Osteocyte (in vitro differentiated cells): ENCODE measurements at regions not wholly inside any gene's neighbourhood (a gene's known extent, or its start where the extent isn't known, plus 50 kb on each side); places are given as distances from the start of the nearest gene placed in this dataset.

Experiments used
- DNase-seq: peaks from one replicate; pipeline ENCODE4 v3.0.0; 2021; ENCODE audit warnings: mixed read lengths; ENCODE audit not compliant: unreplicated experiment; ENCODE audit errors: extremely low spot score
- H3K27ac Mint-ChIP-seq: one replicate; pipeline ENCODE4 v1.8.0; 2021; ENCODE audit warnings: mild to moderate bottlenecking, mixed read lengths; ENCODE audit not compliant: unreplicated experiment
- H3K27me3 Mint-ChIP-seq: one replicate; pipeline ENCODE4 v1.8.0; 2021; ENCODE audit warnings: mixed read lengths; ENCODE audit not compliant: unreplicated experiment
- H3K36me3 Mint-ChIP-seq: one replicate; pipeline ENCODE4 v1.8.0; 2021; ENCODE audit warnings: mixed read lengths; ENCODE audit not compliant: unreplicated experiment
- H3K4me1 Mint-ChIP-seq: one replicate; pipeline ENCODE4 v1.8.0; 2021; ENCODE audit warnings: mixed read lengths; ENCODE audit not compliant: unreplicated experiment
- H3K4me3 Mint-ChIP-seq: one replicate; pipeline ENCODE4 v1.8.0; 2021; ENCODE audit warnings: mild to moderate bottlenecking, moderate library complexity, mixed read lengths; ENCODE audit not compliant: unreplicated experiment
- H3K9me3 Mint-ChIP-seq: one replicate; pipeline ENCODE4 v1.8.0; 2021; ENCODE audit warnings: mixed read lengths; ENCODE audit not compliant: unreplicated experiment
- TF ChIP-seq, protein P1 (sequence below): fragments of 200-600 bp; sonication (generic); IDR thresholded peaks from 2 replicates; pipeline ENCODE4 v1.5.0; 2021; ENCODE audit warnings: antibody characterized with exemption, mild to moderate bottlenecking, moderate library complexity

DNA sequence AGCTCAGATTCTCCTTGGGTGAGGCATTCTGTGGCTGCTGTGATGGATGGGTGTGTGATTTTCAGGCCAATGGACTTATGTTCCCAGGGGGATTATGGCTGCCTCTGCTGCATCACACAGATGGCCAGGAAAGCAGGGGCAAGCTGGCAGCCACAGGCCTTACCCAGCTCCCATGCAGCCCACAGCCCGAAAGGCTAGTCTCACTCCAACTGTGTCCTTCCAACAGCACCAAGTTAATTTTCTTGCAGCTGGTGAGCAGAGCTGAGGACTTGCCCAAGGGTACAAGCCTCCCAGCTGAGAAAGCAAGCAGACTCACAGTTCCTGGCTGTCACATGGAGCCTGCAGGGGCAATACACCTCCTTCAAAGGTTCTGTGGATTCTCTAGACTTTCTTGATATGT, 155.2 kb upstream of the KHDRBS2 start:
- Mint-ChIP-seq H3K9me3 (peaks cover 33% of the 10 kb centered on the region), H3K36me3 (no peaks in the 10 kb centered on the region), H3K4me1 (no peaks in the 10 kb centered on the region), H3K27ac (no peak overlapping the region), H3K4me3 (no peak overlapping the region), H3K27me3 (no peaks in the 10 kb centered on the region)
- DNase-seq: no peak
- TF ChIP-seq, protein P1, sequence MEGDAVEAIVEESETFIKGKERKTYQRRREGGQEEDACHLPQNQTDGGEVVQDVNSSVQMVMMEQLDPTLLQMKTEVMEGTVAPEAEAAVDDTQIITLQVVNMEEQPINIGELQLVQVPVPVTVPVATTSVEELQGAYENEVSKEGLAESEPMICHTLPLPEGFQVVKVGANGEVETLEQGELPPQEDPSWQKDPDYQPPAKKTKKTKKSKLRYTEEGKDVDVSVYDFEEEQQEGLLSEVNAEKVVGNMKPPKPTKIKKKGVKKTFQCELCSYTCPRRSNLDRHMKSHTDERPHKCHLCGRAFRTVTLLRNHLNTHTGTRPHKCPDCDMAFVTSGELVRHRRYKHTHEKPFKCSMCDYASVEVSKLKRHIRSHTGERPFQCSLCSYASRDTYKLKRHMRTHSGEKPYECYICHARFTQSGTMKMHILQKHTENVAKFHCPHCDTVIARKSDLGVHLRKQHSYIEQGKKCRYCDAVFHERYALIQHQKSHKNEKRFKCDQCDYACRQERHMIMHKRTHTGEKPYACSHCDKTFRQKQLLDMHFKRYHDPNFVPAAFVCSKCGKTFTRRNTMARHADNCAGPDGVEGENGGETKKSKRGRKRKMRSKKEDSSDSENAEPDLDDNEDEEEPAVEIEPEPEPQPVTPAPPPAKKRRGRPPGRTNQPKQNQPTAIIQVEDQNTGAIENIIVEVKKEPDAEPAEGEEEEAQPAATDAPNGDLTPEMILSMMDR: no peak

- DNase-seq: no peak
- H3K4me1 Mint-ChIP-seq: no peaks in the 10 kb centered on the region
- TF ChIP-seq, protein P1: no peak
- H3K36me3 Mint-ChIP-seq: no peaks in the 10 kb centered on the region
- no peaks in the 10 kb centered on the region for H3K27me3 Mint-ChIP-seq
- no peak overlapping the region for H3K27ac Mint-ChIP-seq
- H3K9me3 Mint-ChIP-seq: peaks cover 27% of the 10 kb centered on the region
- H3K4me3 Mint-ChIP-seq: no peak overlapping the region
These were observed 143.8 kb upstream of the KHDRBS2 start for GRCh38 chr6:62429781-62430180.

GRCh38 chr6:62400521-62401259, 114.7 kb upstream of the KHDRBS2 start:
- H3K9me3 Mint-ChIP-seq: peaks cover 26% of the 10 kb centered on the region
- DNase-seq: no peak
- no peaks in the 10 kb centered on the region for H3K27me3 Mint-ChIP-seq
- no peaks in the 10 kb centered on the region for H3K36me3 Mint-ChIP-seq
- H3K4me1 Mint-ChIP-seq: no peaks in the 10 kb centered on the region
- TF ChIP-seq, protein P1: no peak
- H3K27ac Mint-ChIP-seq: no peak overlapping the region
- H3K4me3 Mint-ChIP-seq: no peak overlapping the region

- no peak for DNase-seq
- no peak overlapping the region for H3K4me3 Mint-ChIP-seq
- peaks cover 23% of the 10 kb centered on the region for H3K9me3 Mint-ChIP-seq
- no peaks in the 10 kb centered on the region for H3K27me3 Mint-ChIP-seq
- H3K36me3 Mint-ChIP-seq: no peaks in the 10 kb centered on the region
- no peaks in the 10 kb centered on the region for H3K4me1 Mint-ChIP-seq
- TF ChIP-seq, protein P1: no peak
- no peak overlapping the region for H3K27ac Mint-ChIP-seq
These were observed 107.6 kb upstream of the KHDRBS2 start for GRCh38 chr6:62393608-62394007.

DNA sequence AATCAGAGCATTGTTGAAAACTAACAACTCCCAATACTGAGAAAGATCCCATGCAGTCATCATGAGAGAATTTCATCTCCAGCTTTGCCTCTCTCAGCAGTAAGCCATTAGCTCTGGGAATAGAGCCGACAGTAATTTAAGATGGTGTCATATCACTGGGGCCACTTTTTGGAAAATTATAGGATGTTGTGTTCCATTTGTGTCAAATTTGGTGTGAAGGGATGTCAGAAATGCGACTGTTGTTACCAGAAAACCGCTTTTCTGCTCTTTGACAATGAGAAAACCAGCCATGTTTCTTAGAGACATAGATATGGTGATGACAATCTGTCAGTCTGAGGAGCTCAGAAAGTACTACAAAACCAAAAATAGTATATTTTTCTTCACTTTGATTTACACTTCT, 106.3 kb upstream of the KHDRBS2 start:
- H3K4me3 Mint-ChIP-seq: no peak overlapping the region
- no peaks in the 10 kb centered on the region for H3K27me3 Mint-ChIP-seq

More for the DNA sequence above, 106.3 kb upstream of the KHDRBS2 start:
- Mint-ChIP-seq H3K36me3 (no peaks in the 10 kb centered on the region), H3K9me3 (peaks cover 29% of the 10 kb centered on the region), H3K27ac (no peak overlapping the region), H3K4me1 (no peaks in the 10 kb centered on the region)
- TF ChIP-seq, protein P1: no peak
- DNase-seq: no peak
